ENCODE measurements at regions not wholly inside any gene's neighbourhood (a gene's known extent, or its start where the extent isn't known, plus 50 kb on each side); places are given as distances from the start of the nearest gene placed in this dataset.

- Histone ChIP-seq H3K23ac (ENCODE audit: insufficient read length) (no peak overlapping the region), H3K4me3 (ENCODE audit: extremely low read depth in 1 of 4, insufficient read depth in 2 of 4, low read depth in 3 of 4, low read length in 4 of 4) (no peak overlapping the region), H3K56ac (replicated peaks; ENCODE audit: insufficient read length, low read depth, low read length) (no peak overlapping the region), H3K79me2 (ENCODE audit: control insufficient read depth in 1 of 2, insufficient read depth in 2 of 2, low read length in 2 of 2) (no peaks in the 10 kb centered on the region), H3K9me3 (ENCODE audit: insufficient read depth in 2 of 2, low read depth in 1 of 2, low read length in 1 of 2) (no peaks in the 10 kb centered on the region), H3K79me1 (ENCODE audit: low read depth, low read length) (no peaks in the 10 kb centered on the region), H3K23me2 (ENCODE audit: low read depth, low read length) (no peaks in the 10 kb centered on the region), H3K18ac (ENCODE audit: extremely low read depth, low read length) (no peak overlapping the region), H4K8ac (ENCODE audit: extremely low read depth, insufficient read depth, low read length) (no peak overlapping the region), H2AFZ (ENCODE audit: low read length) (no peak overlapping the region), H4K20me1 (replicated peaks in 1 of 2; ENCODE audit: control insufficient read depth in 1 of 2, insufficient read depth in 2 of 2, low read length in 2 of 2) (no peaks in the 10 kb centered on the region), H3K14ac (ENCODE audit: insufficient read length) (no peak overlapping the region), H3K27me3 (replicated peaks in 1 of 4; ENCODE audit: control insufficient read depth in 3 of 4, extremely low read depth in 1 of 4, insufficient read depth in 3 of 4, low read length in 3 of 4) (no peaks in the 10 kb centered on the region), H3K9ac (replicated peaks in 1 of 4; ENCODE audit: extremely low read depth in 1 of 4, low read depth in 3 of 4, low read length in 3 of 4) (no peak overlapping the region), H3K36me3 (ENCODE audit: control insufficient read depth in 2 of 4, insufficient read depth in 4 of 4, low read length in 3 of 4) (no peaks in the 10 kb centered on the region), H3K4ac (replicated peaks; ENCODE audit: insufficient read length, low read depth, low read length) (no peak overlapping the region), H3K27ac (ENCODE audit: low read depth, low read length) (no peak overlapping the region), H3K4me2 (ENCODE audit: insufficient read depth in 1 of 2, low read depth in 2 of 2, low read length in 2 of 2) (no peak overlapping the region), H2BK120ac (replicated peaks; ENCODE audit: low read depth, low read length) (no peak overlapping the region), H2BK12ac (ENCODE audit: low read depth, low read length) (no peak overlapping the region), H4K5ac (ENCODE audit: insufficient read length, low read depth, low read length) (no peak overlapping the region), H2BK15ac (ENCODE audit: low read length) (no peak overlapping the region), H2BK5ac (ENCODE audit: low read depth, low read length) (no peak overlapping the region), H4K91ac (replicated peaks; ENCODE audit: insufficient read length, low read length) (no peak overlapping the region), H3K4me1 (replicated peaks in 1 of 4; ENCODE audit: control insufficient read depth in 3 of 4, insufficient read depth in 4 of 4, low read length in 3 of 4) (no peaks in the 10 kb centered on the region), H2BK20ac (ENCODE audit: low read length) (no peak overlapping the region), H2AK5ac (ENCODE audit: low read depth, low read length) (no peak overlapping the region)
- CTCF ChIA-PET (ENCODE audit: partially characterized antibody), result no interaction called here
- DNase-seq (ENCODE audit: low read depth in 1 of 2, low spot score in 2 of 2) (no peak), FAIRE-seq (no peak)
- POLR2A ChIA-PET (ENCODE audit: partially characterized antibody), result no interaction called here
- WGBS, 2 experiments (ENCODE audit: extremely low coverage in 1 of 2, insufficient coverage in 1 of 2, insufficient read length in 1 of 2, insufficient replicate concordance in 2 of 2, low coverage in 1 of 2, low lambda C conversion rate in 2 of 2, missing lambda C conversion rate in 1 of 2), result 96% methylated on average over 2 of the region's 2 CpGs; no CpG with 5 or more reads in 1 of the 2 experiments
- TF ChIP-seq RFX5 (IDR thresholded peaks at IDR 0.05; ENCODE audit: borderline replicate concordance, low read depth, low read length), result no peak
- TF ChIP-seq RNF2 (IDR thresholded peaks at IDR 0.05; ENCODE audit: borderline replicate concordance, low read depth, low read length, missing control alignments, poor library complexity, severe bottlenecking), result no peak
- TF ChIP-seq BRCA1 (IDR thresholded peaks at IDR 0.05; ENCODE audit: low read depth, low read length), result no peak
- TF ChIP-seq POU5F1 (IDR thresholded peaks at IDR 0.05; ENCODE audit: low read depth, low read length), result no peak
- no peak for TF ChIP-seq PHF8 (conservative IDR thresholded peaks at IDR 0.05; ENCODE audit: low read depth, low read length)
Measured at GRCh38 chrX:82541822-82542221, 966.3 kb upstream of the POU3F4 start.

Data from H1 (cell line).